HG02938 (cell line): ENCODE measurements at regions not wholly inside any gene's neighbourhood (a gene's known extent, or its start where the extent isn't known, plus 50 kb on each side); places are given as distances from the start of the nearest gene placed in this dataset.
"Not testable (repeated sequence)": the region's sequence is repeated elsewhere in the genome, so short reads cannot be mapped to it uniquely, and the experiment has no call there.

ENCODE experiments used
- ATAC-seq: cut with Tn5 transposase; IDR thresholded peaks from one replicate; pipeline ENCODE4 v1.9.1; 2021; ENCODE audit warnings: mild to moderate bottlenecking, moderate library complexity; ENCODE audit not compliant: unreplicated experiment

DNA sequence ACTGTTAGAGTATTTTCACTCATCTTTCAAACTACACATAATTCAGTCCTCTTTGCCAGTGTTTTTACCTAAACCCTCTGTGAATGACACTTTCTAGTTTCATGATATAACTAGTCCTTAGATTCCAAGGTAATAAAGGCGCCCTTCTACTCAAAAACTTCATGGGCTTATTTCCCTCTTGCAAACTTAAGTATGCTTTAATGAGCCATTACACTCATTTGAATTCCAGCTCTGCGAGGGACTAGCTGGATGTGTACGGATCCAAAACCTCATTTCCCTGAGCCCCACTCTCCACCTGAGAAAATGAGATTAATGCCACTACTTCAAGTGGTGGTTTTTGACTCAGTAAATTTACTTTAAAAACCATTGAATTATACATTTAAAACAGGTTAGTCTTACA lies 141.1 kb downstream of the NDUFA12 start:
- no peak for ATAC-seq

DNA sequence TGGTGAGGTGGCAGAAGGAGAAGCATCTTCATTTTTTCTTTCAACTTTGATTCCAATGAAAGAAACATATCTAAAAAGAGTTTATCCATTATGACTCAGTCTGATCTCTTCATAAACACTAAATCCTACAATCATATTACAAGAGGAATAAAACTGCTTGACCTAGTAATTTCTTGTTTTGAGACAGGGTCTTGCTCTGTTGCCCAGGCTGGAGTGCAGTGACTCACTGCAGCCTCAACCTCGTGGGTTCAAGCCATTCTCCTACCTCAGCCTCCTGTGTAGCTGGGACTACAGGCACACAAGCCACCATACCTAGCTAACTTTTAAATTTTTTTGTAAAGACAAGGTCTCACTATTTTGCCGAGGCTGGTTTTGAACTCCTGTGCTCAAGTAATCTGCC lies 147.2 kb downstream of the NDUFA12 start:
- no peak for ATAC-seq

- no peak for ATAC-seq
Measured at GRCh38 chr12:94855853-94856252, 147.6 kb downstream of the NDUFA12 start.

- no peak for ATAC-seq
Measured at GRCh38 chr12:94851396-94852028, 152.0 kb downstream of the NDUFA12 start.

- ATAC-seq, result no peak
Measured at GRCh38 chr12:94849411-94849976, 154.0 kb downstream of the NDUFA12 start.

DNA sequence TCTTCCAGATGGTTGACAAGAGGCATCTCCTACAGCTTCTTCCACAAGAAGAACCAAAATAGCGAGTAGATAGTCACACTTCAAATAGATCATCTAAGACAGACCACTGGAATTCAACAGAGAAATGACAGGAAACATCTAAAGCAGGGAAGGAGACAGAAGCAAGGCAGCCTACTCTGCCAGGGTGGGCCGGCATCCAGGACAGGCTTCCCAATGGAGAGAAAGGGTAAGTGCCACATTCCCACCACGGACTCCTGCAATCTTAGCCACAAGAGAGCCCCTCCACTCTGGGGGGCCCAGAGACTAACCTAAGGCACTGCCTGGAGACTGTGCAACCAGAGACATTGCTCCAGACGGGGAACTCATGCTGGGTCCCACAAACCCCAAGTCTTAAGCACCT lies 154.5 kb downstream of the NDUFA12 start:
- no peak for ATAC-seq

GRCh38 chr12:94845110-94845509 lies 158.4 kb downstream of the NDUFA12 start:
- no peak for ATAC-seq

- no peak for ATAC-seq
Measured at GRCh38 chr12:94844452-94844851, 159.0 kb downstream of the NDUFA12 start.

- ATAC-seq, result no peak
Measured at GRCh38 chr12:94841904-94842610, 161.4 kb downstream of the NDUFA12 start.

DNA sequence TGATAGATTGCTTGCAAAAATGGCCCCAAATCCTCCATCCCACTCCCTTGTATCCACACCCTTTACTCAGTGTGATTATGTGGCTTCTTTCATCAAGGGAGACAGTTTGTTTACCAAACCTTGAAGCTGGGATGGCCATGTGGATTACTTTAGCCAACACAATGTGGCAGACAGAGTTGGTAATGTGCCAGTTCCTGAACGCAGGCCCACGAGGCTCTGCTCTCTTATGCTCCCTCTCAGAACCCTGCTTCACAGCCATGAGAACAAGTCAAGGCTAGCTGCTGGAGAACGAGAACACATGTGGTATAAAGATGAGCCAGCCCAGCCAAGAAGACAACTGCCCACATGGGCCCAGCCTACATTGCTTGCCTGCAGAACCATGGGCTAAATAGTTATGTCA lies 162.3 kb downstream of the NDUFA12 start:
- ATAC-seq, result no peak

DNA sequence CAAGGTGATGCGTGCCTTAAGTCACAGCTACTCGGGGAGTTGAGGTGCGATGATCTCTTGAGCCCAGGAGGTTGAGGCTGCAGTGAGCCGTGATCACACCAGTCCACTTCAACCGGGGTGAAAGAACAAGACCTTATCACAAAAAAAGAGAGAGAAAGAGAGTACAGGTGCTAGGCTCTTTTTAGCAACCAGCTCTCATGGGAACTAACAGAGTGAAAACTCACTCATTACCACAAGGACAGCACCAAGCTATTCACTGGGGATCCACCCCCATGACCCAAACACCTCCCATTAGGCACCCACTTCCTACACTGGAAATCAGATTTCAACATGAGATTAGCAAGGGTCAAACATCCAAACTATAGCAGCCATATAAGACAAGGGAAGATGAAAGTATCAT lies 164.2 kb downstream of the NDUFA12 start:
- peak; percentile 74 for ATAC-seq

DNA sequence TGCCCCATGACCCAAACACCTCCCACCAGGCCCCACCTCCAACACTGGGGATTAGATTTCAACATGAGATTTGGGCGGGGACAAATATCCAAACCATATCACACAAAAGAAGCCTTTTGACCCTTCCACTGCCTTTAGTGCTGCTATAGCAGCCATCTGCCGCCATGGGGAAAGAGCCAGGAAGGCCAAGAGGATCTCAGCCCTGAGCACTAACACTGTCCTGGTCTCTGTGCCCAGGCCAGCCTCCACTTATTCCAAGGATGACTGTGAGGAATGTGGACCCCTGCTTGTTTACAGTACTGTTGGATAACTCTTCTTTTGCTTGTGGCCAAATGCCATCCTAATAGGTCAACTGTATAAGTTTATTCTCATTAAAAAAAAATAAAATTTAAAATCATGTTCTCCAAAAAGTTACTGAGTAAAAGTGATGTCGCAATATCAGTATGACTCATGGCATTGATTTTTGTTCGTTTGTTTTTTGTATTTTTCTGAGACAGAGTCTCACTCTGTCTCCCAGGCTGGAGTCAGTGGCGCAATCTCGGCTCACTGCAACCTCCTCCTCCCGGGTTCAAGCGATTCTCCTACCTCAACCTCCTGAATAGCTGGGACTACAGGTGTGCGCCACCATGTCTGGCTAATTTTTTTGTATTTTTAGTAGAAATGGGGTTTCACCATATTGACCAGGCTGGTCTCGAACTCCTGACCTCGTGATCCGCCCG lies 166.4 kb downstream of the NDUFA12 start:
- not testable (repeated sequence) for ATAC-seq

DNA sequence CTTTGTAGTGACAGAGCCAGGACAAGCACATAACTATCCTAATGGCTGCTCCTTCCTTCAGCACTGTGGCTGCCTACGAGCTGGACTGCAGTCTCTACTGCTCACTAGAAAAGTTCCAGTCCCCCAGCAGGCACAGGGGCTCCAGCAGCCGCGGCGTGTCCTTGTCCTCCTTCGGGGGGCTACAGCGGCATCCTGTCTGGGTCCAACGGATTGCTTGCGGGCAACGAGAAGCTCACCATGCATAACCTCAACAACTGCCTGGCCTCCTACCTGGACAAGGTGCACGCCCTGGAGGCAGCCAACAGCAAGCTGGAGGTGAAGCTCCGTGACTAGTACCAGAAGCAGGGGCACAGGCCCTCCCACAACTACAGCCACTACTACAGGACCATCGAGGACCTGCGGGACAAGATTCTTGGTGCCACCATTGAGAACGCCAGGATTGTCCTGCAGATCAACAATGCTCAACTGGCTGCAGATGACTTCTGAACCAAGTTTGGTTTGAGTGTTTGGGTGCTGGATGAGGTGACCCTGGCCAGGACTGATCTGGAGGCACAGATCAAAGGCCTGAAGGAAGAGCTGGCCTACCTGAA lies 169.4 kb downstream of the NDUFA12 start:
- ATAC-seq, result no peak

- no peak for ATAC-seq
Measured at GRCh38 chr12:94832780-94833681, 170.5 kb downstream of the NDUFA12 start.

GRCh38 chr12:94832105-94832504 lies 171.4 kb downstream of the NDUFA12 start:
- ATAC-seq, result no peak

DNA sequence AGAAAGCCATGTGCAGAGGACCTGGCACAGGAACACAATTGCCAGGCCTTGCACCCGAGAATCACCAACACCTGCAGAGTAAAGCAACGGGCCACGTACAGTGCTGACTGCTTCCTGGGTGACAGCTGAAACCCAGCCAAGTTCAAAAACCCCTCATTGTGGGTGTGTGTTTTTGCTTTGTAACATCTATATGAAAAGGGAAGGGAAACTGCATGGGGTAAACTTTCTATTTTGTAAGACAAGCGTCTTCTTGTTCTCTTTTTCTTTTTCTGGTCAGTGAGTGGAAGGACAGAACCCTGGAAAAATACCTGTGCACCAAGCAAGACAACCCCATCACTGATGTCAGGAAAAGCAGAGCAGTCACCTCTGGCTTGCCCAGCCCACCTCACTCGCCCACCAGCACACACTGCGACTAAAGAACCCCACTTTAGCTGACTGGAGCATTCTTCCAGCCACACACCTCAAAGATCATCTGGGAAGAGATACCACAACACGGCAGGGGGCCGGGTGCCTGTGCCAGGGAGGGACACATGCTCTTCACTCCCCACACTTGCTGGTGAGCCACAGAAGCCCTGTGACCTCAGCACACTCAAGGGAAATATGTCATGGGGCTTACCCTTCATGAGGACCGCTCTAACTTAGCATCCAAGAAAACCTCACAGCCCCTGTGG lies 172.3 kb downstream of the NDUFA12 start:
- peak; percentile 83 for ATAC-seq

DNA sequence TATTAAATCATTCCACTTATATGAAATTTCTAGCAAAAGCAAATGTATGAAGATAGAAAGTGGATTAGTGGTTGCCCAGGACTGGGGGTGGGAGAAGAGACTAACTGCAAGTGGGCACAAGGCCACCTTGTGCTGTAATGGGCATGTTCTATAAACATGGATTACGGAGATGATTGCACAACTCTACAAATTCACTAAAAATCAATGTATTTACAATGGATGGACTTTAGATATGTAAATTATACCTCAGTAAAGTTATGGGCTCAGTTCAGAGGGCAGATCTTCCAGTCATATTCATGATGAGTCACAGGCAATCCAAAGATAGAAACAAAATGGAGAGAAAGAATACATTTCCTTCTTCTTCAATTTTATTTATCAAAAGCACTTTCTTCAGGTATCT lies 173.9 kb downstream of the NDUFA12 start:
- ATAC-seq, result no peak

DNA sequence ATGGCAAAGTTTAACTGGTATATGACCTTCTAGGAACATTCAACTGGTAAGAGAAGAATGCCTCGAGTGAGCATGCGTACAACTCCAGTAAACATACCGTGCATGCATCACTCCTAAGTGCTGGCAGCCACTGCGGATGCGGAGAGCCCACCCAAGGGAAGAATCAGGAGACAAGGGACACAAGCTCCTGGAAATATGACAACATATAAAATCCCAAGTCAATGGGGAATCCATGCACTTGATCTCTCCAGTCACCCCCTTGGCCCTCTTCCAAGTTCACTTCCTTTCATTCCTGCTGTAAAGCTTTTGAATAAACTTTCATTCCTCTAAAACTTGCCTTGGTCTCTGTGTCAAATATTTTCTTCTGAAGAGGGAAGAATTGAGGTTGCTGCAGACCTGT lies 168.7 kb upstream of the TMCC3 start:
- ATAC-seq, result no peak

DNA sequence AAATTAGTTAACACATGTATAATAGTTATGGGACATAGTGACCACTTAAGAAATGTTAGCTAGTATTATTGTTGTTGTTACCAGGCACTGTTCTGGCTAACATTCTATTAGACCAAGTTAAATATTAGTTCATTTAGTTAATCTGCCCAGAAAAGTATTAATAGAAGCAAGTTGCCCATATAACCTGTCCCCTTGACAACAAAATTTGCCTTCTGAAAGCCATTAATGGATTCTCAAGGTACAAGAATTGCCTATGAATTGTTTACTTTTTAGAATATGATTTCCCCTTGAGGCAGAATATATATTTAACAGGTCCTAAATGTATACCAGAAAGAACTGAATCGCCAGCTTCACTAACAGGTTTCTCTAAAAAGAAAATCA lies 167.3 kb upstream of the TMCC3 start:
- peak; percentile 48 for ATAC-seq

- ATAC-seq, result not testable (repeated sequence)
Measured at GRCh38 chr12:94817201-94817600, 166.8 kb upstream of the TMCC3 start.
